HepG2 (cell line): ENCODE measurements at regions not wholly inside any gene's neighbourhood (a gene's known extent, or its start where the extent isn't known, plus 50 kb on each side); places are given as distances from the start of the nearest gene placed in this dataset.

ENCODE experiments used
- ARHGAP35 ChIP-seq: sonication (generic); formaldehyde crosslinking; IDR thresholded peaks from 2 replicates; pipeline ENCODE4 v1.9.0; 2022; ENCODE audit warnings: mild to moderate bottlenecking, inconsistent platforms, moderate library complexity, missing genetic modification reagents, borderline replicate concordance
- GPN1 ChIP-seq: sonication (generic); formaldehyde crosslinking; IDR thresholded peaks from 2 replicates; pipeline ENCODE4 v1.5.1; 2020; ENCODE audit warnings: missing genetic modification reagents, borderline replicate concordance
- HNRNPUL1 ChIP-seq: fragments of 200-400 bp; formaldehyde crosslinking; IDR thresholded peaks from 2 replicates; pipeline ENCODE4 v1.6.1; 2017; ENCODE audit warnings: low read depth, mild to moderate bottlenecking, low read length, moderate library complexity
- KAT7 ChIP-seq: IDR thresholded peaks from 2 replicates; pipeline ENCODE4 v1.6.1; 2018; ENCODE audit warnings: borderline replicate concordance, missing compliant biosample characterization
- NR1H2 ChIP-seq: sonication (generic); formaldehyde crosslinking; IDR thresholded peaks from 2 replicates; pipeline ENCODE4 v1.8.1; 2022; ENCODE audit warnings: low read depth, missing genetic modification reagents, borderline replicate concordance
- POLR2A ChIP-seq, 2 experiments: IDR thresholded peaks; 2 replicates each; pipeline ENCODE4 v1.6.1; 2011; ENCODE audit warnings: low read depth in 2 of 2, low read length in 2 of 2, mild to moderate bottlenecking in 1 of 2, moderate library complexity in 1 of 2; ENCODE audit not compliant: insufficient read depth in 1 of 2
- PRDM15 ChIP-seq: sonication (generic); formaldehyde crosslinking; IDR thresholded peaks from 2 replicates; pipeline ENCODE4 v1.4.0; 2020; ENCODE audit warnings: missing genetic modification reagents
- SPEN ChIP-seq: sonication (generic); formaldehyde crosslinking; IDR thresholded peaks from 2 replicates; pipeline ENCODE4 v1.5.1; 2020; ENCODE audit warnings: low read depth, mild to moderate bottlenecking, missing genetic modification reagents
- ZNF383 ChIP-seq: sonication (generic); formaldehyde crosslinking; IDR thresholded peaks from 2 replicates; pipeline ENCODE4 v1.4.0; 2020; ENCODE audit warnings: missing genetic modification reagents, mild to moderate bottlenecking, borderline replicate concordance
- ZNF431 ChIP-seq: sonication (generic); formaldehyde crosslinking; IDR thresholded peaks from 2 replicates; pipeline ENCODE4 v1.9.0; 2022; ENCODE audit warnings: missing genetic modification reagents, low read depth, mild to moderate bottlenecking, borderline replicate concordance
- TF ChIP-seq, protein P1 (sequence below): sonication (generic); formaldehyde crosslinking; IDR thresholded peaks from 2 replicates; pipeline ENCODE4 v1.4.0; 2020; ENCODE audit warnings: missing genetic modification reagents
- TF ChIP-seq, protein P2 (sequence below): IDR thresholded peaks from 2 replicates; pipeline ENCODE4 v1.6.1; 2016; ENCODE audit warnings: mild to moderate bottlenecking

- TF ChIP-seq NR1H2 (CRISPR knock-in tag): no peak
- no peak for TF ChIP-seq ARHGAP35 (CRISPR knock-in tag)
- TF ChIP-seq, protein P1, sequence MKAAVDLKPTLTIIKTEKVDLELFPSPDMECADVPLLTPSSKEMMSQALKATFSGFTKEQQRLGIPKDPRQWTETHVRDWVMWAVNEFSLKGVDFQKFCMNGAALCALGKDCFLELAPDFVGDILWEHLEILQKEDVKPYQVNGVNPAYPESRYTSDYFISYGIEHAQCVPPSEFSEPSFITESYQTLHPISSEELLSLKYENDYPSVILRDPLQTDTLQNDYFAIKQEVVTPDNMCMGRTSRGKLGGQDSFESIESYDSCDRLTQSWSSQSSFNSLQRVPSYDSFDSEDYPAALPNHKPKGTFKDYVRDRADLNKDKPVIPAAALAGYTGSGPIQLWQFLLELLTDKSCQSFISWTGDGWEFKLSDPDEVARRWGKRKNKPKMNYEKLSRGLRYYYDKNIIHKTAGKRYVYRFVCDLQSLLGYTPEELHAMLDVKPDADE (CRISPR knock-in tag): no peak
- no peak for TF ChIP-seq GPN1 (CRISPR knock-in tag)
- TF ChIP-seq PRDM15 (CRISPR knock-in tag): no peak
- TF ChIP-seq SPEN (CRISPR knock-in tag): no peak
- TF ChIP-seq KAT7 (CRISPR knock-in tag): no peak
- TF ChIP-seq ZNF431: no peak
- no peak for TF ChIP-seq POLR2A (IDR thresholded peaks at IDR 0.05; ENCODE audit: insufficient read depth in 1 of 2, low read depth in 2 of 2, low read length in 2 of 2)
- TF ChIP-seq HNRNPUL1: no peak
- no peak for TF ChIP-seq ZNF383
- TF ChIP-seq, protein P2, sequence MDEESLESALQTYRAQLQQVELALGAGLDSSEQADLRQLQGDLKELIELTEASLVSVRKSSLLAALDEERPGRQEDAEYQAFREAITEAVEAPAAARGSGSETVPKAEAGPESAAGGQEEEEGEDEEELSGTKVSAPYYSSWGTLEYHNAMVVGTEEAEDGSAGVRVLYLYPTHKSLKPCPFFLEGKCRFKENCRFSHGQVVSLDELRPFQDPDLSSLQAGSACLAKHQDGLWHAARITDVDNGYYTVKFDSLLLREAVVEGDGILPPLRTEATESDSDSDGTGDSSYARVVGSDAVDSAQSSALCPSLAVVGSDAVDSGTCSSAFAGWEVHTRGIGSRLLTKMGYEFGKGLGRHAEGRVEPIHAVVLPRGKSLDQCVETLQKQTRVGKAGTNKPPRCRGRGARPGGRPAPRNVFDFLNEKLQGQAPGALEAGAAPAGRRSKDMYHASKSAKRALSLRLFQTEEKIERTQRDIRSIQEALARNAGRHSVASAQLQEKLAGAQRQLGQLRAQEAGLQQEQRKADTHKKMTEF (CRISPR knock-in tag): no peak
These were observed 1183.7 kb upstream of the SORCS1 start for GRCh38 chr10:108348215-108348614.
